ENCODE measurements at regions not wholly inside any gene's neighbourhood (a gene's known extent, or its start where the extent isn't known, plus 50 kb on each side); places are given as distances from the start of the nearest gene placed in this dataset.

DNA sequence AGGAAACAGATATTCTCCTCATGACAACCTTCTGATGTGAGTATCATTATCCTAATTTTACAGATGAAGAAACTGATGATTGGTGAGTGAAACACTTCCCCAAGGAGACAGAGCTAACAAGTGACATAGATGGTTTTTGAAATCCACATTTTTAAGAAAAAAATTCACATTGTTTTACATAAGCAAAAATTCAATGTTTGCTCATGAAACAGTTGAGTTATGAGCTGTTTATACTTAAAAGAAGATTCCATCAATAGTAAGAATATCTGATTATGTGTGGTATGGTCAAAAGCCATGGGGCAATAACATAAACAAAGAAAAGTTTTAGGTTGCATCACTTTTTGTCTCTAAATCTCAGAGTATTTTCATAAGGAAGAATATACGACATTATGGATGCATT lies 167.9 kb upstream of the PAPPA start:
- TF ChIP-seq, protein P1, sequence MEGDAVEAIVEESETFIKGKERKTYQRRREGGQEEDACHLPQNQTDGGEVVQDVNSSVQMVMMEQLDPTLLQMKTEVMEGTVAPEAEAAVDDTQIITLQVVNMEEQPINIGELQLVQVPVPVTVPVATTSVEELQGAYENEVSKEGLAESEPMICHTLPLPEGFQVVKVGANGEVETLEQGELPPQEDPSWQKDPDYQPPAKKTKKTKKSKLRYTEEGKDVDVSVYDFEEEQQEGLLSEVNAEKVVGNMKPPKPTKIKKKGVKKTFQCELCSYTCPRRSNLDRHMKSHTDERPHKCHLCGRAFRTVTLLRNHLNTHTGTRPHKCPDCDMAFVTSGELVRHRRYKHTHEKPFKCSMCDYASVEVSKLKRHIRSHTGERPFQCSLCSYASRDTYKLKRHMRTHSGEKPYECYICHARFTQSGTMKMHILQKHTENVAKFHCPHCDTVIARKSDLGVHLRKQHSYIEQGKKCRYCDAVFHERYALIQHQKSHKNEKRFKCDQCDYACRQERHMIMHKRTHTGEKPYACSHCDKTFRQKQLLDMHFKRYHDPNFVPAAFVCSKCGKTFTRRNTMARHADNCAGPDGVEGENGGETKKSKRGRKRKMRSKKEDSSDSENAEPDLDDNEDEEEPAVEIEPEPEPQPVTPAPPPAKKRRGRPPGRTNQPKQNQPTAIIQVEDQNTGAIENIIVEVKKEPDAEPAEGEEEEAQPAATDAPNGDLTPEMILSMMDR (IDR thresholded peaks at IDR 0.05), result no peak
- ATAC-seq, result no peak
- 75 to 86% methylated on average over 1 of the region's 1 CpG for WGBS, 2 donors
- no peak for DNase-seq
- Histone ChIP-seq H3K36me3 (no peaks in the 10 kb centered on the region), H3K9me3 (no peaks in the 10 kb centered on the region), H3K4me1 (no peaks in the 10 kb centered on the region), H3K4me3 (no peak overlapping the region), H3K27ac (no peak overlapping the region), H3K27me3 (no peaks in the 10 kb centered on the region)
- intact Hi-C loops (cut with DNase I), result no loop called here

DNA sequence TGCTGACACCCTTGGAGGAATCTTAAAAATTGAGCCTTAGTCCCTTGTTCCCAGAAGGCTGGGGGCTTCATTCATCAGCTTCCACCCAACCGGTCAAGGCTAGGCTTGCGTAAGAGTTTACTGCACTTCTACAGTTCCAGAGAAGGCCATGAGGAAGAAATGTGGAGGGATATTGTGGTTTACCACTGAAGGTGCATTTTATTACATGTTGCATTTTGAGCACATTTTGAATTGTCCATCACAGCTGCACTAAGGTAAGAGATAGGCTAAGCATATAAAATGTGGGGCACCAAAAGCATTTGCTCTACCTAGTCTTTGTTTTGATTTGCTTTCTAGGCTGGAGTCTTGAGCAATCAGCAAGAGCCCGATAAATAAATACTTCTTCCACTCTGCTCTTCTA lies 167.1 kb upstream of the PAPPA start:
- TF ChIP-seq, protein P1 (IDR thresholded peaks at IDR 0.05), result no peak
- ATAC-seq, result no peak
- H3K4me1 ChIP-seq, result no peaks in the 10 kb centered on the region
- no peaks in the 10 kb centered on the region for H3K9me3 ChIP-seq
- no peak overlapping the region for H3K27ac ChIP-seq
- intact Hi-C loops (cut with DNase I), result no loop called here
- no peak for DNase-seq
- 95% methylated on average over 3 of the region's 3 CpGs for WGBS, 2 donors
- no peaks in the 10 kb centered on the region for H3K27me3 ChIP-seq
- no peaks in the 10 kb centered on the region for H3K36me3 ChIP-seq
- no peak overlapping the region for H3K4me3 ChIP-seq

DNA sequence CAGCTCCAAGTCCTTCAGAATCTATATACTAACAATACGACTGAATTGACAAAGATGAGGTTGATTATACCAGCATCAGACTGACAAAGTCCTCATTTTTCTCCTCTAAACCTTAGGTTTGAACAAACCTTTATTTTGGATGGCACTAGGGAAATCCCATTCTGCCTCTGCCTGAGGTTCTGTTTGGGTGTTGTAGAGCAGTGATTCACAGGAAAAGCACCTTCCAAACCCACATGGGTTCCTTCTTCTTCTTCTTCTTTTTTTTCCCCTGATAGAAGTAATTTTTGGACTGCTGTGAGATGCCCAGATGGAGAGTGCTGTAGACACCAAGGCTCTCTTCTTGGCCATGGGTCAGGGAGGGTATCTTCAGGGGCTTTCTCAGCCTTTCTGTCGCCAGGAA lies 164.9 kb upstream of the PAPPA start:
- TF ChIP-seq, protein P1 (IDR thresholded peaks at IDR 0.05), result no peak
- intact Hi-C loops (cut with DNase I), result no loop called here
- Histone ChIP-seq H3K27me3 (no peaks in the 10 kb centered on the region), H3K4me3 (no peak overlapping the region), H3K36me3 (no peaks in the 10 kb centered on the region), H3K4me1 (no peaks in the 10 kb centered on the region), H3K9me3 (no peaks in the 10 kb centered on the region), H3K27ac (no peak overlapping the region)
- ATAC-seq (no peak), DNase-seq (no peak)
- WGBS, 2 donors, result 81 to 83% methylated on average over 2 of the region's 2 CpGs

DNA sequence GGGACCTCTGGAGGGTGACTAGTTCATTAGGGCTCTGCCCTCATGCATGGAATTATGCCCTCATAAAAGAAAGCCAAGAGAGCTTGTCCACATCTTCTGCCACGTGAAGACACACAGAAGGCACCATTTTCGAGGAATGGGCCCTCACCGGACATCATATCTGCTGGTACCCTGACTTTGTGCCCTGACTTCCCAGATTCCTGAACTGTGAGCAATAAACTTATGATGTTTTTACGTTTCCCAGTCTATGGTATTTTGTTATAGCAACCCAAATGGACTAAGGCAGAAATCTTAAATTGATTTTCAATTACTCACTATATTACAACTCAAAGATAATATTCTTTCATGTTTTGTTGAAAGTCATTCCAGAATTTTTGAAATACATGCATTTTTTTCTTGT lies 163.8 kb upstream of the PAPPA start:
- Histone ChIP-seq H3K4me3 (no peak overlapping the region), H3K4me1 (no peaks in the 10 kb centered on the region), H3K27me3 (no peaks in the 10 kb centered on the region), H3K36me3 (no peaks in the 10 kb centered on the region), H3K9me3 (no peaks in the 10 kb centered on the region), H3K27ac (no peak overlapping the region)
- TF ChIP-seq, protein P1 (IDR thresholded peaks at IDR 0.05), result no peak
- ATAC-seq (no peak), DNase-seq (no peak)
- WGBS, 2 donors, result 76 to 87% methylated on average over 4 of the region's 4 CpGs
- intact Hi-C loops (cut with DNase I), result loop anchor here in 1 of 10 donors (10.0 kb wide), 1 partner anchor 105 kb away; no protein-coding TSS in a partner anchor
